Middle frontal gyrus (tissue), 1 donor: ENCODE measurements at regions not wholly inside any gene's neighbourhood (a gene's known extent, or its start where the extent isn't known, plus 50 kb on each side); places are given as distances from the start of the nearest gene placed in this dataset.

Experiments used
- DNase-seq: peaks from one replicate; pipeline ENCODE4 v3.0.0-alpha.2; 2015; ENCODE audit warnings: low spot score; ENCODE audit errors: extremely low spot score

DNA sequence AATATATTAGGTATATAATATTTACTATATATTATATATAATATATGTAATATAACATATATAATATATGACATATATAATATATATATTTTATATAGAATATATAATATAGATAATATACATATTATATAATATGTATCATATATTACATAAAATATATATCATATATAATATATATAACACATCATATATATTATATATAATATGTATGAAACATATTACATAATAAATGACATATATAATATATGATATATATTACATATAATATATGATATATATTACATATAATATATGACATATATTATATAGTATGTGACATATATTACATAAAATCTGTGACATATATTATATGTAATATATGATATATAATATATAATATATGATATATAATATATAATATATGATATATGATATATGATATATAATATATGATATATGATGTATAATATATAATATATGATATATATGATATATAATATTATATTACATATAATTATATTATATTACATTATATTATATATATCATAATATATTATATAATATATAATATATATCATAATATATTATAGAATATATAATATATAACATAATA is 119.5 kb upstream of the RIMBP3 start:
- no peak for DNase-seq

DNA sequence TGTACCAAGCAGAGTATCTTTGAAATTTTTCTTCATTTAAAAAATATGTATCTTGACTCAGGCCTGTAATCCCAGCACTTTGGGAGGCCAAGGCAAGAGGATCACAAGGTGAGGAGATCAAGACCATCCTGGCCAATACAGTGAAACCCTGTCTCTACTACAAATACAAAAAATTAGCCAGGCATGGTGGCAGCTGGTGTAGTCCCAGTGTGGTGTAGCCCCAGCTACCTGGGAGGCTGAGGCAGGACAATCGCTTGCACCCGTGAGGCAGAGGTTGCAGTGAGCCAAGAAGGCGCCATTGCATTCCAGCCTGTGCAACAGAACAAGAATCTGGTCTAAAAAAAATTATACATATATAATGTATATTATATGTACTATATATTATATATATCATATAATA is 118.7 kb upstream of the RIMBP3 start:
- peak; percentile 52 for DNase-seq
